ENCODE measurements at regions not wholly inside any gene's neighbourhood (a gene's known extent, or its start where the extent isn't known, plus 50 kb on each side); places are given as distances from the start of the nearest gene placed in this dataset.

DNA sequence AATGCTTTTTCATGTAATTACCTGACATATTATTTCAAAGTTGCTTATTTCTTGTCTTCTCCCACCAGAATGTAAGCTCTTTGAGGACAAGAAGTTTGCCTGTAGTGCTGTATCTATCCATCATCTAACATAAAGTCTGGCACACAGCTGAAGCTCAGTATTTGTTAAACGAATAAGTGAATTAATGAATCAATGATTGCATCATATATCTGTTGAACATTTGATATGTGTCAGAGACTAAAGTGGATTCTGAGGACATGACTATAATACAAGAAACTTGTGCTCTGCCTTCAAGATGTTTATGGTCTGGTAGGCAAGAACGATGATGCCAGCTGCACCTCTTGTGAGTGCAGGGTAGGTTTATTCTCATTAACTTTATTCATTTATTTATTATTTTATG lies 115.4 kb upstream of the SCAF11 start:
- DNase-seq (no peak), ATAC-seq (ENCODE audit: insufficient read depth, low FRiP score) (no peak)
- Histone ChIP-seq H3K36me3 (ENCODE audit: control insufficient read depth in 4 of 4, insufficient read depth in 4 of 4, low read length in 4 of 4) (no peaks in the 10 kb centered on the region), H3K9me3 (ENCODE audit: control insufficient read depth in 4 of 4, insufficient read depth in 3 of 4, low read length in 3 of 4) (no peaks in the 10 kb centered on the region), H3K4me1 (ENCODE audit: control insufficient read depth in 5 of 5, insufficient read depth in 5 of 5, low read length in 5 of 5) (no peaks in the 10 kb centered on the region), H3K27ac (ENCODE audit: low read depth in 1 of 2, low read length in 1 of 2) (no peak overlapping the region), H3K27me3 (ENCODE audit: control insufficient read depth in 3 of 3, insufficient read depth in 3 of 3, low read length in 2 of 3) (no peaks in the 10 kb centered on the region), H3K9ac (ENCODE audit: insufficient read depth in 1 of 2, low read length in 2 of 2) (no peak overlapping the region), H3K4me3 (no peak overlapping the region)
- TF ChIP-seq, protein P1, sequence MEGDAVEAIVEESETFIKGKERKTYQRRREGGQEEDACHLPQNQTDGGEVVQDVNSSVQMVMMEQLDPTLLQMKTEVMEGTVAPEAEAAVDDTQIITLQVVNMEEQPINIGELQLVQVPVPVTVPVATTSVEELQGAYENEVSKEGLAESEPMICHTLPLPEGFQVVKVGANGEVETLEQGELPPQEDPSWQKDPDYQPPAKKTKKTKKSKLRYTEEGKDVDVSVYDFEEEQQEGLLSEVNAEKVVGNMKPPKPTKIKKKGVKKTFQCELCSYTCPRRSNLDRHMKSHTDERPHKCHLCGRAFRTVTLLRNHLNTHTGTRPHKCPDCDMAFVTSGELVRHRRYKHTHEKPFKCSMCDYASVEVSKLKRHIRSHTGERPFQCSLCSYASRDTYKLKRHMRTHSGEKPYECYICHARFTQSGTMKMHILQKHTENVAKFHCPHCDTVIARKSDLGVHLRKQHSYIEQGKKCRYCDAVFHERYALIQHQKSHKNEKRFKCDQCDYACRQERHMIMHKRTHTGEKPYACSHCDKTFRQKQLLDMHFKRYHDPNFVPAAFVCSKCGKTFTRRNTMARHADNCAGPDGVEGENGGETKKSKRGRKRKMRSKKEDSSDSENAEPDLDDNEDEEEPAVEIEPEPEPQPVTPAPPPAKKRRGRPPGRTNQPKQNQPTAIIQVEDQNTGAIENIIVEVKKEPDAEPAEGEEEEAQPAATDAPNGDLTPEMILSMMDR (IDR thresholded peaks at IDR 0.05; ENCODE audit: control extremely low read depth, extremely low read depth) = no peak
- WGBS, 2 donors = 88 to 89% methylated on average over 2 of the region's 2 CpGs

DNA sequence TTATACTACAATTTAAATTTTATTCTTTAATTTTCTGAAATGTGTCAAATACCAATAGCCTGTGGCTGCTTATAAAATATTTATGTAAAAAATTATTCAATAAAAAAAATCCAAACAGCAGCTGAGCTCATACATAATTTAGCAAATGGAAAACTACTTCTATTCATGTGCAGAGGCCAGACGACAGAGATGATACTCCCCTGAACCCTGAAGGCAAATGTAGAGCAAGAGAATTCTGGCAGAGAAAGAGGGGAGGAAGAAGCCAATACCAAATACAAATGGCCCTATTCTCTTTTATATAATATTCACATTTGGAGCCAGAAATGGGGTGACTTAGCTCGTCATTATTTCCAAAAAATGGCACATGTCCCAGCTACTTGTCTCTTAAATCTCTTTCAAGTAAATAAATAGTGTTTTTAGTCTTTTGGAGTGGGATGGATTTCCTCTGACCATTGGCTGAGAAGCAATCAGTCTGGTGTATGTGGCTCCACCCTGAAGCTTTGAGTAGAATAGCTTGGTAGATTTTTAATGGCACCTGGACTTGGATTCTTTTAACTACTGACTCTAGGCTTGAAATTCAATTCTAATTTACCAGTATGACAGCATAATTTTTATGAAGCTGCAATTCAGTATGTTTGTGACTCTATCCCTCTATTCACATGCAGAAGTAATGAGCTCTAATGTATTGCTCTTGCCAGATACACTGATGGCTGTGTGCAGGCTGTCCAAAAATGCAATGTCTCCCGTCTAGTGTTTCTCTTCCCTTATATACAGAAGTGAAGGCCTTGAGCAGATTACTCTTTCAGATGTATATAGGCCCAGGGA lies 113.4 kb upstream of the SCAF11 start:
- Histone ChIP-seq H3K27ac (ENCODE audit: low read depth in 1 of 2, low read length in 1 of 2) (no peak overlapping the region), H3K36me3 (ENCODE audit: control insufficient read depth in 4 of 4, insufficient read depth in 4 of 4, low read length in 4 of 4) (no peaks in the 10 kb centered on the region), H3K27me3 (ENCODE audit: control insufficient read depth in 3 of 3, insufficient read depth in 3 of 3, low read length in 2 of 3) (no peaks in the 10 kb centered on the region), H3K4me3 (no peak overlapping the region), H3K9me3 (ENCODE audit: control insufficient read depth in 4 of 4, insufficient read depth in 3 of 4, low read length in 3 of 4) (no peaks in the 10 kb centered on the region), H3K9ac (ENCODE audit: insufficient read depth in 1 of 2, low read length in 2 of 2) (no peak overlapping the region), H3K4me1 (ENCODE audit: control insufficient read depth in 5 of 5, insufficient read depth in 5 of 5, low read length in 5 of 5) (no peaks in the 10 kb centered on the region)
- TF ChIP-seq, protein P1 (IDR thresholded peaks at IDR 0.05; ENCODE audit: control extremely low read depth, extremely low read depth) = no peak
- WGBS, 2 donors = 68 to 77% methylated on average over 3 of the region's 3 CpGs
- ATAC-seq (ENCODE audit: insufficient read depth, low FRiP score) (no peak), DNase-seq (no peak)

DNA sequence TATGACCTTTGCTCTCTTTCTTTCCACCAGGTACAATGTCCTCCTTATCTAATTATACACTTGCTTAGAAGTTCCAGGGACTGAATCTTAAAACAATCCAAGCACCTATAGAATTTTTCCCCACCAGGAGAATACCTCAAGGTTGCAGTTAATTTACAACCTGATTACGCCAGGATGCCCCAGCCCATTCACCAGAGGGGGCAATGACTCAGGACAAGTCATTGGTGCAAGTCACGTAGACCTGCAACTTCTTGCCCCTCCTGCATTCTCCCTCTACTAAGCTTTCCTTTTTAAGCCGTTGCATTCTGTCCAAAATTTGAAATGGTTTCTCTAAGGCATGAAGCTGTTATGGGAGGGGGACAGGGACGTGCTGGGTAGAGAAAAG lies 111.1 kb upstream of the SCAF11 start:
- H3K36me3 ChIP-seq (ENCODE audit: control insufficient read depth in 4 of 4, insufficient read depth in 4 of 4, low read length in 4 of 4) = no peaks in the 10 kb centered on the region
- no peaks in the 10 kb centered on the region for H3K27me3 ChIP-seq (ENCODE audit: control insufficient read depth in 3 of 3, insufficient read depth in 3 of 3, low read length in 2 of 3)
- WGBS, 2 donors = 89 to 93% methylated on average over 4 of the region's 4 CpGs
- no peak for ATAC-seq (ENCODE audit: insufficient read depth, low FRiP score)
- H3K4me1 ChIP-seq (ENCODE audit: control insufficient read depth in 5 of 5, insufficient read depth in 5 of 5, low read length in 5 of 5) = no peaks in the 10 kb centered on the region
- no peaks in the 10 kb centered on the region for H3K9me3 ChIP-seq (ENCODE audit: control insufficient read depth in 4 of 4, insufficient read depth in 3 of 4, low read length in 3 of 4)
- H3K27ac ChIP-seq (ENCODE audit: low read depth in 1 of 2, low read length in 1 of 2) = no peak overlapping the region
- TF ChIP-seq, protein P1 (IDR thresholded peaks at IDR 0.05; ENCODE audit: control extremely low read depth, extremely low read depth) = no peak
- no peak overlapping the region for H3K9ac ChIP-seq (ENCODE audit: insufficient read depth in 1 of 2, low read length in 2 of 2)
- DNase-seq = no peak
- no peak overlapping the region for H3K4me3 ChIP-seq
